ENCODE measurements at regions not wholly inside any gene's neighbourhood (a gene's known extent, or its start where the extent isn't known, plus 50 kb on each side); places are given as distances from the start of the nearest gene placed in this dataset.

DNA sequence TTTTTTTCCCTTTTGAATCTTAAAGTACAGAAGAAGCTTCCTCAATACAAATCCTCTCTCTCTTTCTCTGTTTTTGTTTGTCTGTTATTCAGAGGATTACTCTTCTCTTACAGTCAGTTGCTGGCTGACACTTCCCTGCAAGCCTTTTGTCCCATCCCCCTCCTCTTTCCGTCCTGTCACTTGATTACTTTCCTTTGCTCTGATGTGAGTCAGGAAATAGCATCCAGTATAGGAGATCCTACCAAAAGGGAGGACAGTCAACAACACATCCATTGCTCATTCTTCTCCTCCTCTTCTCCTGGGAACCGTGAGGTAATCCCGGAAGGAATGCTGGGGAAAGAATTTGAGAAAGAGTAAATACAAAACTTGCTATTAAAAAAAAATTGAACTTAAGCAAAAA is 79.3 kb upstream of the SCN7A start:
- H3K27me3 Mint-ChIP-seq (ENCODE audit: low read depth) = no peaks in the 10 kb centered on the region
- CTCF ChIA-PET = no interaction called here
- H3K36me3 Mint-ChIP-seq (ENCODE audit: low read depth) = no peaks in the 10 kb centered on the region
- DNase-seq = no peak
- no peaks in the 10 kb centered on the region for H3K4me1 Mint-ChIP-seq (ENCODE audit: low read depth)
- intact Hi-C loops (cut with micrococcal nuclease) = no loop called here
- H3K9me3 Mint-ChIP-seq = no peaks in the 10 kb centered on the region
- no peak overlapping the region for H3K4me3 Mint-ChIP-seq
- no peak overlapping the region for H3K27ac Mint-ChIP-seq

- H3K36me3 Mint-ChIP-seq (ENCODE audit: low read depth) = no peaks in the 10 kb centered on the region
- intact Hi-C loops (cut with micrococcal nuclease) = no loop called here
- no peaks in the 10 kb centered on the region for H3K4me1 Mint-ChIP-seq (ENCODE audit: low read depth)
- H3K9me3 Mint-ChIP-seq = no peaks in the 10 kb centered on the region
- no peak overlapping the region for H3K27ac Mint-ChIP-seq
- CTCF ChIA-PET = no interaction called here
- H3K4me3 Mint-ChIP-seq = no peak overlapping the region
- H3K27me3 Mint-ChIP-seq (ENCODE audit: low read depth) = no peaks in the 10 kb centered on the region
- no peak for DNase-seq
Observed at GRCh38 chr2:166572937-166573336, 78.9 kb upstream of the SCN7A start.

- intact Hi-C loops (cut with micrococcal nuclease) = no loop called here
- no peaks in the 10 kb centered on the region for H3K36me3 Mint-ChIP-seq (ENCODE audit: low read depth)
- CTCF ChIA-PET = no interaction called here
Observed at GRCh38 chr2:166568409-166568808, 74.4 kb upstream of the SCN7A start.

DNA sequence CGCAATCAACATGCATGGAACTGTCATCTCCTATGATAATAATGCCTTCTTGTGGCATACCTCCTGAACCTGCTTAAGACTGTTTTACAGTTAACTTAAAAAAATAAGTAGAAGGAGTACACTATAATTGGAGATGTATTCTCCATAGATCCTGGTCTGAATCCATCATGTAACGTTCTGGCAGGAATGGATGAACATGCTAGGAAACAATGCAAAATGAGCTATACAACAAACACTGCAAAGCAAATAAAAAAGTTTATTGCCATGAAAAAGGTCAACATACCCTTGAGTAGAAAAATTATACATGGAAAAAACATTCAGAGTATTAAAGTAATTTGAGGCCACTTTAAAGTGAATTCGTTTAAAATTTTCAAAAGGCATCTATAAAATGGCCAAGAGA is 71.5 kb upstream of the SCN7A start:
- Mint-ChIP-seq H3K4me3 (no peak overlapping the region), H3K4me1 (ENCODE audit: low read depth) (no peaks in the 10 kb centered on the region), H3K9me3 (no peaks in the 10 kb centered on the region), H3K27me3 (ENCODE audit: low read depth) (peaks cover 4% of the 10 kb centered on the region), H3K27ac (no peak overlapping the region), H3K36me3 (ENCODE audit: low read depth) (no peaks in the 10 kb centered on the region)
- CTCF ChIA-PET = no interaction called here
- DNase-seq = no peak
- intact Hi-C loops (cut with micrococcal nuclease) = no loop called here

More at GRCh38 chr2:166568409-166568808, 74.4 kb upstream of the SCN7A start:
- no peaks in the 10 kb centered on the region for H3K9me3 Mint-ChIP-seq
- H3K4me3 Mint-ChIP-seq = no peak overlapping the region
- H3K27me3 Mint-ChIP-seq (ENCODE audit: low read depth) = peaks cover 3% of the 10 kb centered on the region
- H3K27ac Mint-ChIP-seq = no peak overlapping the region
- no peak for DNase-seq
- no peaks in the 10 kb centered on the region for H3K4me1 Mint-ChIP-seq (ENCODE audit: low read depth)

DNA sequence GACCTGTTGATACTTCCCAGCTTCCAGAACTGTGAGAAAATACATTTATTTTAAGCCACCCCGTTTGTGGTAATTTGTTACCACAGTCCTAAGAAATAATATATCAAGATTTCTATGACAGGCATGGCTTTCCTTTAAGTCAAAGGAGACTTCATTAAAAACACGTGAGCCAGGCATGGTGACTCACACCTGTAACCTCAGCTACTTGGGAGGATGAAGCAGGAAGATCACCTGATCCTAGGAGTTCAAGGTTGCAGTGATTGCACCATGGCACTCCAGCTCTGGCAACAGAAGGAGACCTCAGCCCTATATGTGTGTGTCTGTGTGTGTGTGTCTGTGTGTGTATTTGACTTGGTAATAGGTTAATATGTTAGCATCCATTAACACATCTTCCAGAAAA is 69.8 kb upstream of the SCN7A start:
- H3K36me3 Mint-ChIP-seq (ENCODE audit: low read depth) = no peaks in the 10 kb centered on the region
- DNase-seq = no peak
- H3K9me3 Mint-ChIP-seq = no peaks in the 10 kb centered on the region
- H3K27me3 Mint-ChIP-seq (ENCODE audit: low read depth) = peaks cover 4% of the 10 kb centered on the region
- CTCF ChIA-PET = no interaction called here
- no peak overlapping the region for H3K4me3 Mint-ChIP-seq
- H3K27ac Mint-ChIP-seq = no peak overlapping the region
- intact Hi-C loops (cut with micrococcal nuclease) = no loop called here
- no peaks in the 10 kb centered on the region for H3K4me1 Mint-ChIP-seq (ENCODE audit: low read depth)

DNA sequence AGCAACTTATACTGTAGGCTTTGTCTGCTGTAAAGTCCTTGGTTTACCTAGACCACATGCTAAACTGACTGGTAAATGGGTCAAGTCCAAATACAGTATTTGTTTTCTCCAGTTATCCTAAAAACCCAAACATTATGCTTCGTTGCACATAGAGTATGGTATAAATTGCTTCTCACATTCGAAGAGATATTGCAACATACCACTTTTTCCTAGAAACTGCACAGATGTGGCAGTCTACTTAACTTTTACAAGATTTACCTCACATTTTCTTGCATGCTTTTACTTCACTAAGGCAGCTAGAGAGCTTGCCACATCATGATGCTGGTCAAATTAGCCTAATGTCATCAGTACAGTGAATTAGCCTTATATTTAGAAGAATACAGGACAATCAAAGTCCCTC is 66.0 kb upstream of the SCN7A start:
- DNase-seq = no peak
- Mint-ChIP-seq H3K36me3 (ENCODE audit: low read depth) (no peaks in the 10 kb centered on the region), H3K27ac (no peak overlapping the region), H3K27me3 (ENCODE audit: low read depth) (peaks cover 4% of the 10 kb centered on the region), H3K9me3 (no peaks in the 10 kb centered on the region), H3K4me3 (no peak overlapping the region), H3K4me1 (ENCODE audit: low read depth) (no peaks in the 10 kb centered on the region)
- CTCF ChIA-PET = no interaction called here
- intact Hi-C loops (cut with micrococcal nuclease) = no loop called here

DNA sequence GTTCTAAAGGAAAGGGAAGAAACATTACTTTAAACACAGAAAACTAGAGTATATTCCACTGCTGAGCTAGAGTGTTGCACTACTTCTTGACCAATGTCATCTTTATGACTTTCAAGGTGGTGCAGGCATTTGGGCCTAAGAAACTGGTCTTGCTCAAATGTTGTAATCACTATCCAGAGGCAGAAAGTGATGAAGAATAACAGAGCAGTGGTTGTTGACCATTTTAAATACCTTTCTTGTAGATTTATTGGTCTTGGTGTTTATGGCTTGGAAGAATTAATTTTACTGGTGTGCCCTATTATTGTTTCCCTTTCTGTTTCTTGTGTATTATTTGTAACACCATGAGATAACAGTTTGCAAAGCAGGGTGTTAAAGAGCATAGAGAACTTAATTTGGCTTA is 56.9 kb upstream of the SCN7A start:
- Mint-ChIP-seq H3K4me1 (ENCODE audit: low read depth) (no peaks in the 10 kb centered on the region), H3K9me3 (no peaks in the 10 kb centered on the region), H3K4me3 (no peak overlapping the region), H3K36me3 (ENCODE audit: low read depth) (no peaks in the 10 kb centered on the region), H3K27ac (no peak overlapping the region), H3K27me3 (ENCODE audit: low read depth) (peaks cover 4% of the 10 kb centered on the region)
- CTCF ChIA-PET = no interaction called here
- DNase-seq = no peak
- intact Hi-C loops (cut with micrococcal nuclease) = no loop called here

- Mint-ChIP-seq H3K36me3 (ENCODE audit: low read depth) (no peaks in the 10 kb centered on the region), H3K4me1 (ENCODE audit: low read depth) (no peaks in the 10 kb centered on the region), H3K27me3 (ENCODE audit: low read depth) (peaks cover 4% of the 10 kb centered on the region), H3K27ac (no peak overlapping the region), H3K9me3 (no peaks in the 10 kb centered on the region), H3K4me3 (no peak overlapping the region)
- no peak for DNase-seq
- CTCF ChIA-PET = no interaction called here
- intact Hi-C loops (cut with micrococcal nuclease) = no loop called here
Observed at GRCh38 chr2:166545473-166545872, 51.4 kb upstream of the SCN7A start.

Data from activated naive CD4-positive, alpha-beta T cell treated with anti-CD3 and anti-CD28 coated beads for 36 hours (primary cell).